ENCODE measurements at regions not wholly inside any gene's neighbourhood (a gene's known extent, or its start where the extent isn't known, plus 50 kb on each side); places are given as distances from the start of the nearest gene placed in this dataset.

- H3K27me3 ChIP-seq (replicated peaks; ENCODE audit: insufficient read depth): no peaks in the 10 kb centered on the region
- no peak overlapping the region for H3K4me3 ChIP-seq
- DNase-seq (ENCODE audit: low spot score): no peak
- no peak overlapping the region for H3K27ac ChIP-seq
- intact Hi-C loops (cut with DNase I): no loop called here
- H3K9me3 ChIP-seq: no peaks in the 10 kb centered on the region
- TF ChIP-seq POLR2AphosphoS5 (IDR thresholded peaks at IDR 0.05) (no peak), POLR2A (IDR thresholded peaks at IDR 0.05) (no peak), CTCF (IDR thresholded peaks at IDR 0.05) (no peak)
- H3K36me3 ChIP-seq: no peaks in the 10 kb centered on the region
- WGBS: 89% methylated on average over 10 of the region's 10 CpGs
- H3K4me1 ChIP-seq (replicated peaks): no peaks in the 10 kb centered on the region
Measured at GRCh38 chr7:138352570-138353461, 107.2 kb upstream of the TRIM24 start.

GRCh38 chr7:138354066-138354465 is 106.0 kb upstream of the TRIM24 start:
- H3K36me3 ChIP-seq: no peaks in the 10 kb centered on the region
- intact Hi-C loops (cut with DNase I): no loop called here
- no peak overlapping the region for H3K4me3 ChIP-seq
- no peak overlapping the region for H3K27ac ChIP-seq
- no peak for TF ChIP-seq CTCF (IDR thresholded peaks at IDR 0.05)
- no peak for TF ChIP-seq POLR2A (IDR thresholded peaks at IDR 0.05)
- TF ChIP-seq POLR2AphosphoS5 (IDR thresholded peaks at IDR 0.05): no peak
- H3K4me1 ChIP-seq (replicated peaks): no peaks in the 10 kb centered on the region
- DNase-seq (ENCODE audit: low spot score): no peak
- no peaks in the 10 kb centered on the region for H3K9me3 ChIP-seq
- H3K27me3 ChIP-seq (replicated peaks; ENCODE audit: insufficient read depth): no peaks in the 10 kb centered on the region
- WGBS: 85% methylated on average over 2 of the region's 2 CpGs

- H3K9me3 ChIP-seq: no peaks in the 10 kb centered on the region
- H3K36me3 ChIP-seq: no peaks in the 10 kb centered on the region
- no peaks in the 10 kb centered on the region for H3K27me3 ChIP-seq (replicated peaks; ENCODE audit: insufficient read depth)
- DNase-seq (ENCODE audit: low spot score): no peak
- intact Hi-C loops (cut with DNase I): no loop called here
- no peak overlapping the region for H3K4me3 ChIP-seq
- TF ChIP-seq CTCF (IDR thresholded peaks at IDR 0.05): no peak
- TF ChIP-seq POLR2A (IDR thresholded peaks at IDR 0.05): no peak
- no peak for TF ChIP-seq POLR2AphosphoS5 (IDR thresholded peaks at IDR 0.05)
- no peak overlapping the region for H3K27ac ChIP-seq
- WGBS: 90% methylated on average over 3 of the region's 3 CpGs
- no peaks in the 10 kb centered on the region for H3K4me1 ChIP-seq (replicated peaks)
Measured at GRCh38 chr7:138355254-138355653, 104.8 kb upstream of the TRIM24 start.

GRCh38 chr7:138358850-138359341 is 101.2 kb upstream of the TRIM24 start:
- no peak overlapping the region for H3K4me3 ChIP-seq
- intact Hi-C loops (cut with DNase I): no loop called here
- TF ChIP-seq POLR2A (IDR thresholded peaks at IDR 0.05) (no peak), CTCF (IDR thresholded peaks at IDR 0.05) (no peak), POLR2AphosphoS5 (IDR thresholded peaks at IDR 0.05) (no peak)

More at GRCh38 chr7:138358850-138359341, 101.2 kb upstream of the TRIM24 start:
- Histone ChIP-seq H3K36me3 (no peaks in the 10 kb centered on the region), H3K4me1 (replicated peaks) (no peaks in the 10 kb centered on the region), H3K9me3 (no peaks in the 10 kb centered on the region), H3K27ac (no peak overlapping the region), H3K27me3 (replicated peaks; ENCODE audit: insufficient read depth) (no peaks in the 10 kb centered on the region)
- no peak for DNase-seq (ENCODE audit: low spot score)
- WGBS: 83% methylated on average over 7 of the region's 7 CpGs
